NB4 (cell line): ENCODE measurements at regions not wholly inside any gene's neighbourhood (a gene's known extent, or its start where the extent isn't known, plus 50 kb on each side); places are given as distances from the start of the nearest gene placed in this dataset.

ENCODE experiments used
- POLR2A ChIP-seq: IDR thresholded peaks from 2 replicates; pipeline ENCODE4 v1.6.1; 2011; ENCODE audit warnings: mild to moderate bottlenecking; ENCODE audit not compliant: insufficient read length; ENCODE audit errors: extremely low read depth
- TF ChIP-seq, protein P1 (sequence below): IDR thresholded peaks from one replicate; pipeline ENCODE4 v1.5.1; 2012; ENCODE audit warnings: low read depth, low read length

DNA sequence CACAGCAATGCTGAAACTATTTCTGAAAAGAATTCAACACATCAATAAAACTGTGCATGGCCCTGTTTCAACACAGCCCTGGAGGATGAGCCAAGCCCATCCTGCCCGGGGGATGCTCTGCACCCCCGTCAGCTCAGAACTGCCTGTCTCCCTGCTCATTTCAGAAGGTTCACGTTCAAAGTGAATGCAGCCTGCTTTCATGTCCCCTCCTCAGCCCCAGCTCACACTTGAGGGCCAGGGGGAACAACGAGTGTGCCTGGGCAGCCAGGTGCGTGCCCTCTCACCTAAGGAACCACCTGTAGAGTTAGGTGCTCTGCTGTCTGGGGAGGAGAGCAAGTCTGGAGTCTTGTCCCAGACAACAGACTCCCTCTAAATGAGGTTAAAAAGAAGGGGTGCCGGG is 348.5 kb upstream of the IRX2 start:
- TF ChIP-seq, protein P1, sequence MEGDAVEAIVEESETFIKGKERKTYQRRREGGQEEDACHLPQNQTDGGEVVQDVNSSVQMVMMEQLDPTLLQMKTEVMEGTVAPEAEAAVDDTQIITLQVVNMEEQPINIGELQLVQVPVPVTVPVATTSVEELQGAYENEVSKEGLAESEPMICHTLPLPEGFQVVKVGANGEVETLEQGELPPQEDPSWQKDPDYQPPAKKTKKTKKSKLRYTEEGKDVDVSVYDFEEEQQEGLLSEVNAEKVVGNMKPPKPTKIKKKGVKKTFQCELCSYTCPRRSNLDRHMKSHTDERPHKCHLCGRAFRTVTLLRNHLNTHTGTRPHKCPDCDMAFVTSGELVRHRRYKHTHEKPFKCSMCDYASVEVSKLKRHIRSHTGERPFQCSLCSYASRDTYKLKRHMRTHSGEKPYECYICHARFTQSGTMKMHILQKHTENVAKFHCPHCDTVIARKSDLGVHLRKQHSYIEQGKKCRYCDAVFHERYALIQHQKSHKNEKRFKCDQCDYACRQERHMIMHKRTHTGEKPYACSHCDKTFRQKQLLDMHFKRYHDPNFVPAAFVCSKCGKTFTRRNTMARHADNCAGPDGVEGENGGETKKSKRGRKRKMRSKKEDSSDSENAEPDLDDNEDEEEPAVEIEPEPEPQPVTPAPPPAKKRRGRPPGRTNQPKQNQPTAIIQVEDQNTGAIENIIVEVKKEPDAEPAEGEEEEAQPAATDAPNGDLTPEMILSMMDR = no peak
- TF ChIP-seq POLR2A = no peak
